ENCODE measurements at regions not wholly inside any gene's neighbourhood (a gene's known extent, or its start where the extent isn't known, plus 50 kb on each side); places are given as distances from the start of the nearest gene placed in this dataset.

GRCh38 chr6:56739836-56740815 lies 97.4 kb upstream of the DST start (continued):
- TF ChIP-seq NR0B2 (CRISPR knock-in tag; IDR thresholded peaks at IDR 0.05): no peak
- TF ChIP-seq, protein P1, sequence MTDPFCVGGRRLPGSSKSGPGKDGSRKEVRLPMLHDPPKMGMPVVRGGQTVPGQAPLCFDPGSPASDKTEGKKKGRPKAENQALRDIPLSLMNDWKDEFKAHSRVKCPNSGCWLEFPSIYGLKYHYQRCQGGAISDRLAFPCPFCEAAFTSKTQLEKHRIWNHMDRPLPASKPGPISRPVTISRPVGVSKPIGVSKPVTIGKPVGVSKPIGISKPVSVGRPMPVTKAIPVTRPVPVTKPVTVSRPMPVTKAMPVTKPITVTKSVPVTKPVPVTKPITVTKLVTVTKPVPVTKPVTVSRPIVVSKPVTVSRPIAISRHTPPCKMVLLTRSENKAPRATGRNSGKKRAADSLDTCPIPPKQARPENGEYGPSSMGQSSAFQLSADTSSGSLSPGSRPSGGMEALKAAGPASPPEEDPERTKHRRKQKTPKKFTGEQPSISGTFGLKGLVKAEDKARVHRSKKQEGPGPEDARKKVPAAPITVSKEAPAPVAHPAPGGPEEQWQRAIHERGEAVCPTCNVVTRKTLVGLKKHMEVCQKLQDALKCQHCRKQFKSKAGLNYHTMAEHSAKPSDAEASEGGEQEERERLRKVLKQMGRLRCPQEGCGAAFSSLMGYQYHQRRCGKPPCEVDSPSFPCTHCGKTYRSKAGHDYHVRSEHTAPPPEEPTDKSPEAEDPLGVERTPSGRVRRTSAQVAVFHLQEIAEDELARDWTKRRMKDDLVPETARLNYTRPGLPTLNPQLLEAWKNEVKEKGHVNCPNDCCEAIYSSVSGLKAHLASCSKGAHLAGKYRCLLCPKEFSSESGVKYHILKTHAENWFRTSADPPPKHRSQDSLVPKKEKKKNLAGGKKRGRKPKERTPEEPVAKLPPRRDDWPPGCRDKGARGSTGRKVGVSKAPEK (CRISPR knock-in tag; IDR thresholded peaks at IDR 0.05; ENCODE audit: borderline replicate concordance): 0 out of 2 replicates have a peak, but pooled peaks have one; percentile 36
- TF ChIP-seq SPEN (CRISPR knock-in tag; IDR thresholded peaks at IDR 0.05; ENCODE audit: low read depth): peak; percentile 45; the same call in 1 of the 2 replicates
- TF ChIP-seq ATRX (CRISPR knock-in tag; IDR thresholded peaks at IDR 0.05; ENCODE audit: borderline replicate concordance): no peak
- peak; percentile 20 for TF ChIP-seq YY1 (IDR thresholded peaks at IDR 0.05; ENCODE audit: insufficient read depth, insufficient replicate concordance, low read depth, low read length)
- TF ChIP-seq GLI4 (CRISPR knock-in tag; IDR thresholded peaks at IDR 0.05; ENCODE audit: borderline replicate concordance): no peak
- TF ChIP-seq MED1 (CRISPR knock-in tag; IDR thresholded peaks at IDR 0.05): peak; percentile 70; the same call in 1 of the 2 replicates
- TF ChIP-seq ZFYVE20 (CRISPR knock-in tag; IDR thresholded peaks at IDR 0.05; ENCODE audit: borderline replicate concordance, low read depth): no peak
- TF ChIP-seq HMG20A (CRISPR knock-in tag; IDR thresholded peaks at IDR 0.05; ENCODE audit: borderline replicate concordance): peak; percentile 87; the same call in 1 of the 2 replicates
- TF ChIP-seq NR2C2 (CRISPR knock-in tag; IDR thresholded peaks at IDR 0.05; ENCODE audit: borderline replicate concordance): peak; percentile 45; the same call in 1 of the 2 replicates
- TF ChIP-seq TOPORS (CRISPR knock-in tag; IDR thresholded peaks at IDR 0.05): peak; percentile 69; the same call in 1 of the 2 replicates
- peak; percentile 38; the same call in 1 of the 2 replicates for TF ChIP-seq ZNF12 (CRISPR knock-in tag; IDR thresholded peaks at IDR 0.05)
- TF ChIP-seq ZNF563 (CRISPR knock-in tag; IDR thresholded peaks at IDR 0.05): no peak
- 0 out of 2 replicates have a peak, but pooled peaks have one; percentile 10 for TF ChIP-seq PHF8 (CRISPR knock-in tag; IDR thresholded peaks at IDR 0.05)
- peak; percentile 49; the same call in 1 of the 2 replicates for TF ChIP-seq ZBTB34 (CRISPR knock-in tag; IDR thresholded peaks at IDR 0.05)
- no peak for TF ChIP-seq RAD51 (IDR thresholded peaks at IDR 0.05; ENCODE audit: borderline replicate concordance)
- TF ChIP-seq GABPB1 (CRISPR knock-in tag; IDR thresholded peaks at IDR 0.05): no peak
- no peak for TF ChIP-seq ZFP36 (IDR thresholded peaks at IDR 0.05; ENCODE audit: borderline replicate concordance, low read depth, low read length, partially characterized antibody)
- no peak for TF ChIP-seq ATAD3A (CRISPR knock-in tag; IDR thresholded peaks at IDR 0.05)
- no peak for TF ChIP-seq GPN1 (CRISPR knock-in tag; IDR thresholded peaks at IDR 0.05; ENCODE audit: borderline replicate concordance)
- no peak for TF ChIP-seq FOXP1 (IDR thresholded peaks at IDR 0.05)
- TF ChIP-seq FOXP1 (CRISPR knock-in tag; IDR thresholded peaks at IDR 0.05): peak; percentile 59; the same call in 1 of the 2 replicates
- no peak for TF ChIP-seq ZNF207 (IDR thresholded peaks at IDR 0.05; ENCODE audit: borderline replicate concordance)
- no peak for TF ChIP-seq NFIB (CRISPR knock-in tag; IDR thresholded peaks at IDR 0.05; ENCODE audit: borderline replicate concordance)
- TF ChIP-seq KLF15 (CRISPR knock-in tag; IDR thresholded peaks at IDR 0.05; ENCODE audit: borderline replicate concordance): no peak
- TF ChIP-seq NR2F1 (CRISPR knock-in tag; IDR thresholded peaks at IDR 0.05): no peak

Measured in HepG2 (cell line).